CD4-positive, alpha-beta T cell (primary cell): ENCODE measurements at regions not wholly inside any gene's neighbourhood (a gene's known extent, or its start where the extent isn't known, plus 50 kb on each side); places are given as distances from the start of the nearest gene placed in this dataset.

ENCODE experiments used
- ATAC-seq: fragments of 200-7000 bp; cut with Tn5 transposase; one replicate; pipeline ENCODE4 v1.10.0; 2022; ENCODE audit warnings: mild to moderate bottlenecking; ENCODE audit not compliant: poor library complexity
- CTCF ChIA-PET: fragments of 350-600 bp; sonication (Branson Sonifier 250); formaldehyde crosslinking; loops from one replicate; lab custom pipeline; 2021; ENCODE audit warnings: antibody characterized with exemption, inconsistent platforms; lab: Charles Lee
- POLR2A ChIA-PET: fragments of 350-600 bp; sonication (Branson Sonifier 250); formaldehyde crosslinking; loops from one replicate; lab custom pipeline; 2021; ENCODE audit warnings: antibody characterized with exemption, inconsistent platforms; lab: Charles Lee
- DNase-seq, 14 experiments: peaks; one replicate each; pipeline ENCODE4 v3.0.0-alpha.2; 2013 to 2020; ENCODE audit warnings: mixed read lengths in 2 of 14
- H3K27ac ChIP-seq, 2 donors: one replicate each; pipeline versions ENCODE4 v1.5.1 to v1.7.0; 2013; ENCODE audit warnings: low read length in 2 of 2, low read depth in 1 of 2, mild to moderate bottlenecking in 1 of 2
- H3K27me3 ChIP-seq, 2 experiments: 1 replicate in 1 of 2; 2 replicates in 1 of 2; pipeline versions ENCODE4 v1.6.1 to v1.7.0; 2013; ENCODE audit warnings: low read length in 2 of 2, control low read depth in 1 of 2, mild to moderate bottlenecking in 1 of 2, moderate library complexity in 1 of 2; ENCODE audit not compliant: insufficient read depth in 2 of 2, control insufficient read depth in 1 of 2
- H3K36me3 ChIP-seq: one replicate; pipeline ENCODE4 v1.6.1; 2013; ENCODE audit warnings: low read length, control low read depth; ENCODE audit not compliant: insufficient read depth
- H3K4me1 ChIP-seq: one replicate; pipeline ENCODE4 v1.6.1; 2013; ENCODE audit warnings: low read length, control low read depth; ENCODE audit not compliant: insufficient read depth
- H3K4me3 ChIP-seq: one replicate; pipeline ENCODE4 v1.5.1; 2013; ENCODE audit warnings: mild to moderate bottlenecking, low read length, moderate library complexity
- H3K9me3 ChIP-seq, 2 experiments: 1 replicate in 1 of 2; 2 replicates in 1 of 2; pipeline versions ENCODE4 v1.6.1 to v1.7.0; 2013; ENCODE audit warnings: low read length in 2 of 2, mild to moderate bottlenecking in 2 of 2, control low read depth in 1 of 2, moderate library complexity in 1 of 2; ENCODE audit not compliant: control insufficient read depth in 1 of 2, insufficient read depth in 1 of 2
- H3K27ac Mint-ChIP-seq: one replicate; pipeline ENCODE4 v1.8.0; 2020; ENCODE audit warnings: mixed read lengths
- H3K27me3 Mint-ChIP-seq: one replicate; pipeline ENCODE4 v1.8.0; 2021; ENCODE audit warnings: mixed read lengths
- H3K36me3 Mint-ChIP-seq: one replicate; pipeline ENCODE4 v1.8.0; 2021; ENCODE audit warnings: low read depth, mixed read lengths
- H3K4me1 Mint-ChIP-seq: one replicate; pipeline ENCODE4 v1.8.0; 2021; ENCODE audit warnings: low read depth, mixed read lengths
- H3K4me3 Mint-ChIP-seq: one replicate; pipeline ENCODE4 v1.8.0; 2020; ENCODE audit warnings: mild to moderate bottlenecking, mixed read lengths
- H3K9me3 Mint-ChIP-seq: one replicate; pipeline ENCODE4 v1.8.0; 2020; ENCODE audit warnings: mixed read lengths
- intact Hi-C, 2 experiments: fragments of 100-400 bp; cut with DNase I in 1 of 2; cut with micrococcal nuclease in 1 of 2; formaldehyde crosslinking; loops; one replicate each; pipeline versions ENCODE4 v1.15.1 to v1.9.0; 2023 to 2025; cut with DNase I, micrococcal nuclease
- TF ChIP-seq, protein P1 (sequence below): fragments of 200-600 bp; IDR thresholded peaks from one replicate; pipeline ENCODE4 v1.8.0; 2022; ENCODE audit warnings: antibody characterized with exemption, mild to moderate bottlenecking

DNA sequence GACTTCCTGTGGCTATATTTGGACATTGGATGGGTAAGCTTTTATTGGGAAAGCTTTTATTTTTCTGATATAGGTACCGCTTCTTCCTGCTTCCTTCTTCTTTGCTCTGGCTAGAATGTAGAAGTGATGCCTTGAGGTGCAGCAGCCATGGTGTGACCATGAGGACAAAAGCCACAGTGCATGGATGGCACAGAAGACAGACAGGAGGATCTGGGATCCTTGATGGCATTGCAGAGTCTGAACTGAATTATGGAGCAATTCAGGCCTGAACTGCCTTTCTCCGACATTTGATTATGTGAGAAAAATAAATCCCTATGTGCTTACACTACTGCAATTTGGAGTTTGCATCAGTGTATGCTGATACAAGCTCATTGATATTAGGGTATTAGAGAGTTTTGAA, 191.3 kb upstream of the CRY1 start:
- Mint-ChIP-seq H3K27ac (no peak overlapping the region), H3K4me1 (peaks cover 9% of the 10 kb centered on the region), H3K9me3 (no peaks in the 10 kb centered on the region), H3K27me3 (no peaks in the 10 kb centered on the region), H3K36me3 (no peaks in the 10 kb centered on the region), H3K4me3 (no peak overlapping the region)
- H3K27ac ChIP-seq: no peak overlapping the region
- ChIA-PET CTCF (no interaction called here), POLR2A (interaction anchor here (0.6 kb wide), 1 partner anchor 536 kb away, joined by 3 read pairs; no protein-coding TSS in a partner anchor)
- no peaks in the 10 kb centered on the region for H3K27me3 ChIP-seq
- intact Hi-C loops: no loop called here
- DNase-seq (no peak), ATAC-seq (no peak)
- H3K36me3 ChIP-seq: no peaks in the 10 kb centered on the region
- TF ChIP-seq, protein P1, sequence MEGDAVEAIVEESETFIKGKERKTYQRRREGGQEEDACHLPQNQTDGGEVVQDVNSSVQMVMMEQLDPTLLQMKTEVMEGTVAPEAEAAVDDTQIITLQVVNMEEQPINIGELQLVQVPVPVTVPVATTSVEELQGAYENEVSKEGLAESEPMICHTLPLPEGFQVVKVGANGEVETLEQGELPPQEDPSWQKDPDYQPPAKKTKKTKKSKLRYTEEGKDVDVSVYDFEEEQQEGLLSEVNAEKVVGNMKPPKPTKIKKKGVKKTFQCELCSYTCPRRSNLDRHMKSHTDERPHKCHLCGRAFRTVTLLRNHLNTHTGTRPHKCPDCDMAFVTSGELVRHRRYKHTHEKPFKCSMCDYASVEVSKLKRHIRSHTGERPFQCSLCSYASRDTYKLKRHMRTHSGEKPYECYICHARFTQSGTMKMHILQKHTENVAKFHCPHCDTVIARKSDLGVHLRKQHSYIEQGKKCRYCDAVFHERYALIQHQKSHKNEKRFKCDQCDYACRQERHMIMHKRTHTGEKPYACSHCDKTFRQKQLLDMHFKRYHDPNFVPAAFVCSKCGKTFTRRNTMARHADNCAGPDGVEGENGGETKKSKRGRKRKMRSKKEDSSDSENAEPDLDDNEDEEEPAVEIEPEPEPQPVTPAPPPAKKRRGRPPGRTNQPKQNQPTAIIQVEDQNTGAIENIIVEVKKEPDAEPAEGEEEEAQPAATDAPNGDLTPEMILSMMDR: no peak
- H3K9me3 ChIP-seq: no peaks in the 10 kb centered on the region
- peaks cover 15% of the 10 kb centered on the region for H3K4me1 ChIP-seq
- H3K4me3 ChIP-seq: no peak overlapping the region

DNA sequence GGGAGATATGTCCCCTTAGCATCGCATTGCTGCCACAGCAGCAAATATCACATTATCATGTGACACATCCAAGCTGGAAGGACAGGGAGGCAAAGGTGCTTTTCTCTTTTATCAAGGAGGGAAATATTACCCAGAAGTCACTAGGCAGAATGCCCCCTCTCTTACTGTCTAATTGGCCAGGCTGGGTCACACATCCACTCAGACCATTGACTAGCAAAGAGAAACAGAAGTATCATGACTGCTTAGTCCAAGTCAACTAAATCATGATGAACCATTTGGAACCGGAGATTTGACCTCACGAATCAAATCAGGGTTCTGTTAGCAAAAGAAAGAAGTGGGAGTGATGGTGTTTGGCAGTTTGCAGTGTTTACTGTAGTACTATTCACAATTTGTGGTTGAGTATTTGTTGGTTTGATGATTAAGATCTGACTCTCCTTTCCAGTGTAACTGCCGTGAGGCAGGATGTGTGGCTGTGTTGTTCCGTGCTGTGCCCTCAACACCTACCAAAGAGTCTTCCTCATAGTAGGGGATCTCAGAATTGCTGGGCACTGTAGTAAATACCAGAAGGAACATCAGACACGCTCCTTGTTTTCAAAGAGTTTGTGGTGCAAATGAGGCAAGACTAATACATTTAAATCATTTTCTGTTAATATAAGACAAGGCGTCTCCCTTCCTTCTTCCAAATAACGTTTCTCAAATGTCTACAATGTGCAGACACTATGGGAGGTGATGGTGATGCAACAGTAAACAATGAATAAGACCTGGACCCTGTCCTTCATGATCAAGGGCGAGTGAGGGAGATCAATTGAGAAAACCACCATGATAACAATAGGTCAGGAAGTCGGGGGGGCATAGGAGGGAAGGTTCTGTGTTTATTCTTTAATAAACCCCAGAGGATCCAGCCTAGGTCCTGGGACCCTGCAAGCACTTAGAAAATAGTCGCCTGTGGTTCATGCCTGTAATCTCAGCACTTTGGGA, 194.4 kb upstream of the CRY1 start:
- H3K9me3 ChIP-seq: no peaks in the 10 kb centered on the region
- H3K27me3 ChIP-seq: no peaks in the 10 kb centered on the region
- CTCF ChIA-PET: no interaction called here
- POLR2A ChIA-PET: no interaction called here
- DNase-seq (peak in 4 of 14 experiments; percentile 17 to 40 (median 20)), ATAC-seq (peak; percentile 54)
- intact Hi-C loops: no loop called here
- Mint-ChIP-seq H3K36me3 (no peaks in the 10 kb centered on the region), H3K27me3 (no peaks in the 10 kb centered on the region), H3K27ac (no peak overlapping the region), H3K4me3 (peak overlapping the region; percentile 46), H3K9me3 (no peaks in the 10 kb centered on the region), H3K4me1 (peaks cover 9% of the 10 kb centered on the region)
- H3K36me3 ChIP-seq: no peaks in the 10 kb centered on the region
- TF ChIP-seq, protein P1: no peak
- H3K4me3 ChIP-seq: no peak overlapping the region
- H3K4me1 ChIP-seq: peaks cover 15% of the 10 kb centered on the region
- H3K27ac ChIP-seq: no peak overlapping the region

DNA sequence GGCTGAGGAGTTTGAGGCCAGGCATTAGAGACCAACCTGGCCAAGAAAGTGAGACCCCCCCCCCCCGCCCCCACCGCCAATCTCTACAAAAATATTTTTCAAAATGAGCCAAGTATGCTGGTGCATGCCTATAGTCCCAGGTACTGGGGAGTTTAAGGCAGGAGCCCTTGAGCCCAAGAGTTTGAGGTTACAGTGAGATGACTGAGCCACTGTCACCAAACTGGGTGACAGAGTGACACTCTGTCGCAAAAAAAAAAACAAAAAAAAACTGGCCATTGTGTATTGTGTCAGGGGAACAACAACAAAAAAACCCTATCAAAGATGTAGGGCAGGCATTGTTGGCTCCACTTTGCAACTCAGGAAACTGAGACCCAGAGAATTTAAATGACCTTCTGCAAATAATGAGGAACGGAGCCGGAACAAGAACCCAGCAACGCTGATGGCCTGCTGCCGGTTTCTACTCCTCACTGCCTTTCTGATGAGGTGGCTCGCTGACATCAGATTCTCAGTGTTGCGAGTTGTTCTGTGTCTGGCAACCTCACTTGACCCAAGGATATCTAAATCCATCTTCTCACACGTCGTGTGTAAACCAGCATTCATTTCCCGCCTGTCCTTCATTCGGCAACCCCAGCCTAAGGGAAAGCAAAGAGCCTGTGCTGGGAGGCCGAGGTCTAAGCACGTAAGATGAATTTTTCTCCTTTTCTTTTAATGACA, 195.2 kb upstream of the CRY1 start:
- no peak overlapping the region for H3K27ac ChIP-seq
- ATAC-seq (no peak), DNase-seq (no peak)
- Mint-ChIP-seq H3K9me3 (no peaks in the 10 kb centered on the region), H3K4me3 (no peak overlapping the region), H3K36me3 (no peaks in the 10 kb centered on the region), H3K27me3 (no peaks in the 10 kb centered on the region), H3K4me1 (peaks cover 9% of the 10 kb centered on the region), H3K27ac (no peak overlapping the region)
- H3K4me3 ChIP-seq: no peak overlapping the region
- no peaks in the 10 kb centered on the region for H3K36me3 ChIP-seq
- ChIA-PET CTCF (no interaction called here), POLR2A (interaction anchor here (0.7 kb wide), 1 partner anchor 40 kb away, joined by 3 read pairs; no protein-coding TSS in a partner anchor)
- H3K4me1 ChIP-seq: peaks cover 15% of the 10 kb centered on the region
- intact Hi-C loops: no loop called here
- H3K9me3 ChIP-seq: no peaks in the 10 kb centered on the region
- no peaks in the 10 kb centered on the region for H3K27me3 ChIP-seq
- TF ChIP-seq, protein P1: no peak
